RCC 7860 (cell line): ENCODE measurements at regions not wholly inside any gene's neighbourhood (a gene's known extent, or its start where the extent isn't known, plus 50 kb on each side); places are given as distances from the start of the nearest gene placed in this dataset.

Experiments used
- DNase-seq: peaks from one replicate; pipeline ENCODE4 v3.0.0-alpha.2; 2015; ENCODE audit warnings: low spot score
- FAIRE-seq: peaks from 2 replicates; lab custom pipeline; 2012; peaks lifted over from hg19 to GRCh38; lab: Jason Lieb, UNC

- FAIRE-seq, result no peak
These were observed 346.8 kb downstream of the CYP26B1 start for GRCh38 chr2:71800851-71801250.

GRCh38 chr2:71800106-71800809 lies 346.9 kb downstream of the DYSF start:
- FAIRE-seq (no peak), DNase-seq (no peak)

More at GRCh38 chr2:71800851-71801250, 346.8 kb downstream of the CYP26B1 start:
- no peak for DNase-seq

- FAIRE-seq, result no peak
- DNase-seq, result no peak
These were observed 345.7 kb downstream of the DYSF start for GRCh38 chr2:71799013-71799575.

- DNase-seq, result no peak
- no peak for FAIRE-seq
These were observed 345.1 kb downstream of the DYSF start for GRCh38 chr2:71798266-71799012.

GRCh38 chr2:71797035-71797810 lies 343.9 kb downstream of the DYSF start:
- no peak for FAIRE-seq
- DNase-seq, result no peak

- peak; percentile 11 for DNase-seq
- FAIRE-seq, result no peak
These were observed 342.8 kb downstream of the DYSF start for GRCh38 chr2:71796174-71796593.

- FAIRE-seq, result no peak
- no peak for DNase-seq
These were observed 342.1 kb downstream of the DYSF start for GRCh38 chr2:71795486-71795885.

- no peak for DNase-seq
- FAIRE-seq, result no peak
These were observed 341.2 kb downstream of the DYSF start for GRCh38 chr2:71794611-71795010.

GRCh38 chr2:71793926-71794325 lies 340.6 kb downstream of the DYSF start:
- FAIRE-seq, result no peak
- DNase-seq, result no peak

- no peak for FAIRE-seq
- DNase-seq, result no peak
These were observed 339.8 kb downstream of the DYSF start for GRCh38 chr2:71792926-71793761.

GRCh38 chr2:71791501-71792135 lies 338.3 kb downstream of the DYSF start:
- DNase-seq (no peak), FAIRE-seq (no peak)

- FAIRE-seq, result no peak
- DNase-seq, result no peak
These were observed 337.7 kb downstream of the DYSF start for GRCh38 chr2:71791061-71791450.

GRCh38 chr2:71790226-71791060 lies 337.1 kb downstream of the DYSF start:
- FAIRE-seq, result no peak
- no peak for DNase-seq

- no peak for DNase-seq
- no peak for FAIRE-seq
These were observed 336.3 kb downstream of the DYSF start for GRCh38 chr2:71789556-71790204.

GRCh38 chr2:71788601-71789240 lies 335.4 kb downstream of the DYSF start:
- no peak for DNase-seq
- no peak for FAIRE-seq

- FAIRE-seq (no peak), DNase-seq (no peak)
These were observed 334.8 kb downstream of the DYSF start for GRCh38 chr2:71788186-71788525.

- DNase-seq (no peak), FAIRE-seq (no peak)
These were observed 334.3 kb downstream of the DYSF start for GRCh38 chr2:71787476-71788185.

- FAIRE-seq, result no peak
These were observed 333.7 kb downstream of the DYSF start for GRCh38 chr2:71787108-71787415.

More at GRCh38 chr2:71787108-71787415, 333.7 kb downstream of the DYSF start:
- no peak for DNase-seq
